ENCODE measurements at regions not wholly inside any gene's neighbourhood (a gene's known extent, or its start where the extent isn't known, plus 50 kb on each side); places are given as distances from the start of the nearest gene placed in this dataset.

DNA sequence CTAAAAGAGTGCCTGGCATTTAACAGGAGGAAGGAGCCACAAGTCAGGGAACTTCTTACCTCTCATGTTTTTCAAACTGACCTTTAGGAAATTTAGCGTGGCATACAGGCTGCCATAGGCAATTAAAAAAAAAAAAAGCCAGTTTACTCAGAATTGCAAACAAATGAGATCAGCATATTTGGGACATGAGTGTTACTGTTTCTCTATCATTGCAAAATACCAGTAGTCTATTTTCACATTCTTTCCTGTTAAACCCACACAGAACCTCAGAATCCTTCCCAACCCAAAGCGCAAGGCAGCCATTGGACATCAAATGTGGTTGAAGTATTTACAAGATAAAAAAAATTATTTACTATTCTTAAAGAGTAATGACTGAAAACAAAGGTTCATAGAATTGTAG lies 366.4 kb upstream of the DYNLRB2 start:
- TF ChIP-seq, protein P1, sequence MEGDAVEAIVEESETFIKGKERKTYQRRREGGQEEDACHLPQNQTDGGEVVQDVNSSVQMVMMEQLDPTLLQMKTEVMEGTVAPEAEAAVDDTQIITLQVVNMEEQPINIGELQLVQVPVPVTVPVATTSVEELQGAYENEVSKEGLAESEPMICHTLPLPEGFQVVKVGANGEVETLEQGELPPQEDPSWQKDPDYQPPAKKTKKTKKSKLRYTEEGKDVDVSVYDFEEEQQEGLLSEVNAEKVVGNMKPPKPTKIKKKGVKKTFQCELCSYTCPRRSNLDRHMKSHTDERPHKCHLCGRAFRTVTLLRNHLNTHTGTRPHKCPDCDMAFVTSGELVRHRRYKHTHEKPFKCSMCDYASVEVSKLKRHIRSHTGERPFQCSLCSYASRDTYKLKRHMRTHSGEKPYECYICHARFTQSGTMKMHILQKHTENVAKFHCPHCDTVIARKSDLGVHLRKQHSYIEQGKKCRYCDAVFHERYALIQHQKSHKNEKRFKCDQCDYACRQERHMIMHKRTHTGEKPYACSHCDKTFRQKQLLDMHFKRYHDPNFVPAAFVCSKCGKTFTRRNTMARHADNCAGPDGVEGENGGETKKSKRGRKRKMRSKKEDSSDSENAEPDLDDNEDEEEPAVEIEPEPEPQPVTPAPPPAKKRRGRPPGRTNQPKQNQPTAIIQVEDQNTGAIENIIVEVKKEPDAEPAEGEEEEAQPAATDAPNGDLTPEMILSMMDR (IDR thresholded peaks at IDR 0.05; ENCODE audit: low read length, missing control alignments), result no peak
- peak; percentile 78 for DNase-seq (ENCODE audit: low read depth)
- no peak overlapping the region for H3K4me3 ChIP-seq (replicated peaks; ENCODE audit: low read depth, low read length)

DNA sequence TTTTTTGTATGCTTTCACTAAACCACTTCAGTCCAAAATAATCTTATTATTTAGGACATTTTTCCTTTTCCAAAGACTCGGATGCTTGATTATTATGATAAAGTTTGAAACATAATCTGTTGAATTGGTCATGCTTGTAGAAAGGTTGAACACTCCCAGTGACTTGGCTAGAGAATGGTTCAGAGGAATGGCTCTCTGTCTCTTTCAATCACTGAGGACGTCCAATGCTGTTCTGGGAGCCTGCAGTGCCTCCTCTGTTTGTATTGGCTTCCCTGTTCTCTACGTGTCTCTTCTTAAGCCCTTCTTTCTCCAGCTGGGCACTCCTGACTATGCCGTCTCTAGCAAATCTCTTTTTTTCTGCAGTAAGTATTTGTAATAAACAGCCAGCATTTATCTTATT lies 369.0 kb upstream of the DYNLRB2 start:
- TF ChIP-seq, protein P1 (IDR thresholded peaks at IDR 0.05; ENCODE audit: low read length, missing control alignments), result no peak
- no peak overlapping the region for H3K4me3 ChIP-seq (replicated peaks; ENCODE audit: low read depth, low read length)
- DNase-seq (ENCODE audit: low read depth), result no peak

DNA sequence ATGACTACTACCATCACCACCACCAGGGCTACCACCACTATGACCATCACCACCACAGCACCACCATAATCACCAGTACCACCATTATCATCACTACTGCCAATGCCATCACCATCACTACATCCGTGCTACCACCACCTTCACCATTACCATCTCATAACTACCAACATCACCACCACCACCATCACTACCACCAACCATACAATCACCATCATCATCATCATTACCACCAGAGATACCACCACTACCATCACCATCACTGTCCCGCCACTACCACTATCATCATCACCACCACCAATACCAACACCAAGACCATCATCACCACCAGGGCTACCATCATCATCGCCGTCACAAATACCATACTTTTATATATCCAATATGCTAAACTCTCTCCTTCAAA lies 369.6 kb upstream of the DYNLRB2 start:
- no peak for DNase-seq (ENCODE audit: low read depth)
- H3K4me3 ChIP-seq (replicated peaks; ENCODE audit: low read depth, low read length), result no peak overlapping the region
- TF ChIP-seq, protein P1 (IDR thresholded peaks at IDR 0.05; ENCODE audit: low read length, missing control alignments), result no peak

DNA sequence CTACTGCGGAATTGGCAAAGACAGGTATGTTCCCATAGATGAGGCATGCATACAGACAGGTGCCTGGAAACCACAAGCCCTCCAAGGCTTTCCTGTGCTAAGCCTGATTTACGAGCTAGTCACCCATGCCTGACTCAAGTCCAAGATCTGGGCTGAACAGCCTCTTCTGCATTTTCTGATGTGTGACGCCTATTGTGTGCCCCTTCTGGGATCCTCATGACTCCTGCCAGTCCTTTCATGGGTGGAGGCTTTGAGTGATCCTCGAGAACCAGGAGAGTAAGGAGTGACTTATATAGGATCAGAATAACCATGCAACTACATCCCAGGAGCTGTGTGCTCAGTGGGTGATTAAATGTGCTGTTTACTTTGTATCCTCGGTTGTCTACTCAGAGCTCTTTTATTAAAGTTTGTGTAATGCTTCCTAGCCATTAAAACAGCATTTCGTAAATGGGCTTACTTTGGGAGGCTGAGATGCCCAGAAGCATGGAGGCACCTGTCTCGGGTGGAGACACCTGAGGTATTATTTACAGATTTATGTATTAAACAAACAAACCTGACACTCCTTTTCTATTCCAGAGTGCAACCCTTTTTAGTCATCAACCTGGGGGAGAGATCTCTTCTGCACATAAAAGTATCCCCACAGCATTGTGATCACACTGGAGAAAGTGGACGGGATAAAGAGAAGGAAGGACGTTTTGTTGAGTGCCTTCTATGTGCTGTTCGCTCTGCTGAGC lies 373.0 kb upstream of the DYNLRB2 start:
- H3K4me3 ChIP-seq (replicated peaks; ENCODE audit: low read depth, low read length), result no peak overlapping the region
- DNase-seq (ENCODE audit: low read depth), result no peak
- TF ChIP-seq, protein P1 (IDR thresholded peaks at IDR 0.05; ENCODE audit: low read length, missing control alignments), result no peak

DNA sequence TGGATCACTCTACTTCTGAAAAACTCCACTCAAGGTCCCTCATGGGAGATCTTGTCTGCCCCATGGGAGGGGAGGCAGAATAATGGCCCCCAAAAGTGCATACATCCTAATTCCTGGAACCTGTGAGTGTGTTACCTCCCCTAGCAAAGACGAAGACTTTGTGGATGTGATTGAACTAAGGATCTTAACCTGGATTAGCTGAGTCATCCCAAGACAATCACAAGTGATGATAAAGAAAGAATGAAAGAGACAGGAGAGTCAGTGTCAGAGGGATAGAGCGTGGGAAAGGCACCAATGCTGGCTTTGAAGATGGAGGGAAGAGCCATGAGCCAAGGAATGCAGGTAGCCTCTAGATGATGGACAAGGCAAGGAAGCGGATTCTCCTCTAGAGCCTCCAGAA lies 374.7 kb upstream of the DYNLRB2 start:
- TF ChIP-seq, protein P1 (IDR thresholded peaks at IDR 0.05; ENCODE audit: low read length, missing control alignments), result no peak
- no peak for DNase-seq (ENCODE audit: low read depth)
- H3K4me3 ChIP-seq (replicated peaks; ENCODE audit: low read depth, low read length), result no peak overlapping the region

DNA sequence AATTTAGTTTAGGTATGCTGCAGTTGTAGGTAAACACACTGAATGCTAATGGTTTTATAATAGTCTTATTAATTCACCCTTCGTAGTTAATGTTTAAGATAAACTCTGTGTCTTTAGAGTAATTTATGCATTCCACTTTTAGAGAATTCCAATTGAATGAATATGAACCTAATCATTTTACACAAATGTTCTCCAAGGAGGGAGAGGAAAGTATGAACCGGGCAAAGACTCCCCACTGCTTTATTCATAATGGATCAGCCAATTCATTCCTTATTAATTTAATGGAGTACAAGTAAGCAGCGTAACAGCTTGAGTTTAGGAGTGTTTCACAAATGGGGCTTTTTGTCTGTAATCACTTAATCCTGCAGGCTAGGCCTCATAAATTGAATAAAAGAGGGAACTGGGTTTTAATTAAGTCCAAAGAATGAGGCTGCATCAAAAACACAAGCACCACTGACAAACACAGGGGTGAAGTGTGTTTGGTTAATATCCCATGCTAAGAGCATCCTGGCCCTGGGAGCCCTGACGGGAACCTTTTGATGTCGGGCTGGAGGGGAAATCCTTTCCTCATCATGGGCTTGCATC lies 375.7 kb upstream of the DYNLRB2 start:
- TF ChIP-seq, protein P1 (IDR thresholded peaks at IDR 0.05; ENCODE audit: low read length, missing control alignments), result no peak
- DNase-seq (ENCODE audit: low read depth), result no peak
- H3K4me3 ChIP-seq (replicated peaks; ENCODE audit: low read depth, low read length), result no peak overlapping the region

DNA sequence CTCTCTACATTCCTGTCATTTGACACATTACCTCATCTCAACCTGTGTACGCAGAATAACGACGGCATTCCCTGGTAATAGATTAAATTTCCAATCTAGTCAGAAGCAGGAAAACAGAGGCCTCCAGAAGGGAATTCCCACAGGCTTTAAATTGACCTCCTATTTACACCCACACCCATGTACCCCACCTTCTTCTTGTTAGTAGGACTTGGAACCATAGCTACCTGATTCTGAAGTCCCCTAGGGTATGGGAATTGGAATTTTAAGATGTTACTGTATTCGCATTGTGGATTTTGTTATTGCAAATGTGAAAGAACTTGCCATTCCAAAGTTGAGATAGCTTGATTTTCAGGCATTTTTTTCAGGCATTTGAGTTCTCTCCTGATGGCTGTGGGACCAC lies 377.5 kb upstream of the DYNLRB2 start:
- no peak for DNase-seq (ENCODE audit: low read depth)

More for the DNA sequence above, 377.5 kb upstream of the DYNLRB2 start:
- H3K4me3 ChIP-seq (replicated peaks; ENCODE audit: low read depth, low read length), result no peak overlapping the region
- TF ChIP-seq, protein P1 (IDR thresholded peaks at IDR 0.05; ENCODE audit: low read length, missing control alignments), result no peak
